ENCODE measurements at regions not wholly inside any gene's neighbourhood (a gene's known extent, or its start where the extent isn't known, plus 50 kb on each side); places are given as distances from the start of the nearest gene placed in this dataset.

- DNase-seq, result no peak
- intact Hi-C loops (cut with DNase I), result no loop called here
Measured at GRCh38 chr14:35456261-35456660, 51.7 kb upstream of the NFKBIA start.

GRCh38 chr14:35458442-35458841, 53.9 kb upstream of the NFKBIA start:
- DNase-seq, result no peak
- intact Hi-C loops (cut with DNase I), result no loop called here

GRCh38 chr14:35459776-35460175, 55.2 kb upstream of the NFKBIA start:
- DNase-seq, result no peak
- intact Hi-C loops (cut with DNase I), result no loop called here

- DNase-seq, result peak in 1 of 10 donors; percentile 6
- intact Hi-C loops (cut with DNase I), result no loop called here
Measured at GRCh38 chr14:35470755-35471154, 63.2 kb upstream of the INSM2 start.

GRCh38 chr14:35471803-35472202, 62.2 kb upstream of the INSM2 start:
- intact Hi-C loops (cut with DNase I), result no loop called here
- DNase-seq, result no peak

DNA sequence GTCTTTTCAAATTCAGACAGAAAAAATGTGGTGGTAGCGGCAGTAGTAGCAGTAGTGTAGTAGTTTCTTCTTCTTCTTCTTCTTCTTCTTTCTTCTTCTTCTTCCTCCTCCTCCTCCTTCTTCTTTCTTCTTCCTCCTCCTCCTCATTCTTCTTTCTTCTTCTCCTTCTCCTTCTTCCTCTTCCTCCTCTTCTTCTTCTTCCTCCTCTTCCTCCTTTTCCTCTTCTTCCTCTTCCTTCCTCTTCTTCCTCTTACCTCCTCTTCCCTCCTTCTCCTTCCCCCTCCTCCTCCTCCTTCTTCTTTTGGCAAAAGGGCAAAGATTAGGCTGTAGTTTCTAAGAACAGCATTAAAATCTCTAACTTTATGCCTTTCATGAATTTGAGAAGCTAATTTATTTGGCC, 59.6 kb upstream of the INSM2 start:
- intact Hi-C loops (cut with DNase I), result no loop called here
- no peak for DNase-seq

- no peak for DNase-seq
- intact Hi-C loops (cut with DNase I), result no loop called here
Measured at GRCh38 chr14:35480119-35480769, 53.7 kb upstream of the INSM2 start.

DNA sequence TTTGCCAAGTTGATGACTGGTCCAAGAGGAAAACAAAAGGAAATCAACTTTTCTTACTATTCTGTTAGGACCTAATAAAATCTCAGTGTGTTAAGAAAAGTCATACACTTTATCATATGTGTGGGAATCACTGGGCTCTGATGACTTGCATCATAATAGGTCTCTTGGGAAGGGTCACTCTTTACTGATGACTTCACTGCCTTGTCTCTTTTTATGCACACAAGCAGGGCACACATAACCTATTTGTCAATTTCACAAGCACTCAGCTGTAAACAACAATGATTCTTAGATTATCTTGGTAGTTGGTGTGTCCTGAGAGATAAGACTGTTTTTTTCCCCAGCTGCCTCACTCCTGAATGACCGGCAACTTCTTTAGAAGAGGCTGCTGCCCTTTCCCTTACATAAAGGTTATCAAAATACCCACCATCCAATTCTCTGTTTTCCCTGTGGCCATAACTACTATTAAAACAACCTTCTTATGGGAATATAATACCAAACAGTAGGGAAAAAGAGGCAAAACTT, 50.9 kb upstream of the INSM2 start:
- intact Hi-C loops (cut with DNase I), result no loop called here
- DNase-seq, result no peak
